Keratinocyte (primary cell): ENCODE measurements at regions not wholly inside any gene's neighbourhood (a gene's known extent, or its start where the extent isn't known, plus 50 kb on each side); places are given as distances from the start of the nearest gene placed in this dataset.

Experiments
- DNase-seq: peaks from one replicate; pipeline ENCODE4 v3.0.0-alpha.2; 2011; ENCODE audit warnings: low read depth, missing footprints, low spot score
- FAIRE-seq: peaks from 2 replicates; lab custom pipeline; 2011; peaks lifted over from hg19 to GRCh38; lab: Jason Lieb, UNC
- H2AFZ ChIP-seq: 2 replicates; pipeline ENCODE4 v1.6.0; 2012; ENCODE audit warnings: low read length, control low read depth, inconsistent platforms; ENCODE audit not compliant: control insufficient read depth
- H3K27ac ChIP-seq: 2 replicates; pipeline ENCODE4 v1.5.1; 2011; ENCODE audit warnings: low read length; ENCODE audit not compliant: control insufficient read depth, insufficient read depth
- H3K27me3 ChIP-seq: 3 replicates; pipeline ENCODE4 v1.6.0; 2011; ENCODE audit warnings: low read length; ENCODE audit not compliant: control insufficient read depth, insufficient read depth; ENCODE audit errors: extremely low read depth
- H3K36me3 ChIP-seq, 2 experiments: 2 replicates in 1 of 2; 3 replicates in 1 of 2; pipeline ENCODE4 v1.5.1; 2011; ENCODE audit warnings: low read length in 2 of 2, mild to moderate bottlenecking in 1 of 2; ENCODE audit not compliant: control insufficient read depth in 2 of 2, insufficient read depth in 2 of 2; ENCODE audit errors: extremely low read depth in 1 of 2
- H3K4me1 ChIP-seq: 3 replicates; pipeline ENCODE4 v1.5.1; 2011; ENCODE audit warnings: low read length; ENCODE audit not compliant: control insufficient read depth, insufficient read depth; ENCODE audit errors: extremely low read depth
- H3K4me2 ChIP-seq: 3 replicates; pipeline ENCODE4 v1.6.0; 2011; ENCODE audit warnings: low read depth, low read length; ENCODE audit not compliant: control insufficient read depth, insufficient read depth; ENCODE audit errors: extremely low read depth
- H3K4me3 ChIP-seq, 3 experiments: fragments of 200-600 bp in 1 of 3; sonication (generic) in 1 of 3; 2 replicates in 2 of 3; 3 replicates in 1 of 3; pipeline ENCODE4 v1.5.1; 2011 to 2016; ENCODE audit warnings: low read length in 3 of 3, mild to moderate bottlenecking in 3 of 3, control low read depth in 2 of 3, inconsistent platforms in 1 of 3, low read depth in 1 of 3, mixed read lengths in 1 of 3, mixed run types in 1 of 3, moderate library complexity in 1 of 3; ENCODE audit not compliant: control insufficient read depth in 2 of 3, insufficient read depth in 2 of 3; ENCODE audit errors: extremely low read depth in 1 of 3
- H3K79me2 ChIP-seq: 2 replicates; pipeline ENCODE4 v1.6.0; 2012; ENCODE audit warnings: low read length; ENCODE audit not compliant: control insufficient read depth, insufficient read depth
- H3K9ac ChIP-seq: 3 replicates; pipeline ENCODE4 v1.6.0; 2011; ENCODE audit warnings: low read length; ENCODE audit not compliant: control insufficient read depth, insufficient read depth; ENCODE audit errors: extremely low read depth
- H3K9me1 ChIP-seq: 3 replicates; pipeline ENCODE4 v1.6.0; 2011; ENCODE audit warnings: low read length; ENCODE audit not compliant: control insufficient read depth, insufficient read depth; ENCODE audit errors: extremely low read depth
- H3K9me3 ChIP-seq: 2 replicates; pipeline ENCODE4 v1.5.1; 2012; ENCODE audit warnings: low read depth, low read length; ENCODE audit not compliant: control insufficient read depth
- H4K20me1 ChIP-seq: 3 replicates; pipeline ENCODE4 v1.6.0; 2011; ENCODE audit warnings: low read length; ENCODE audit not compliant: control insufficient read depth, insufficient read depth; ENCODE audit errors: extremely low read depth
- CTCF ChIP-seq, 3 experiments: IDR thresholded peaks in 1 of 3; conservative IDR thresholded peaks in 1 of 3; optimal IDR thresholded peaks in 1 of 3; 2 replicates in 2 of 3; 3 replicates in 1 of 3; pipeline versions ENCODE3 to v1.5.1; 2011; ENCODE audit warnings: low read length in 3 of 3, mild to moderate bottlenecking in 3 of 3, moderate library complexity in 2 of 3, control low read depth in 1 of 3, inconsistent platforms in 1 of 3; ENCODE audit not compliant: insufficient read depth in 2 of 3; ENCODE audit errors: extremely low read depth in 1 of 3
- EZH2 ChIP-seq: IDR thresholded peaks from one replicate; pipeline ENCODE4 v1.6.1; 2012; ENCODE audit warnings: inconsistent platforms, mild to moderate bottlenecking, low read length, moderate library complexity
- dilution Hi-C: fragments of 300-500 bp; cut with MboI; formaldehyde crosslinking; loops from one replicate; pipeline ENCODE4 v1.7.0; 2020; ENCODE audit warnings: low sequenced_read_pairs; ENCODE audit not compliant: extremely low pct_ligation_motif_present

- Histone ChIP-seq H3K36me3 (no peaks in the 10 kb centered on the region), H3K9me1 (no peaks in the 10 kb centered on the region), H3K9me3 (no peaks in the 10 kb centered on the region), H3K4me3 (no peak overlapping the region), H3K4me1 (peaks cover 13% of the 10 kb centered on the region), H3K79me2 (no peaks in the 10 kb centered on the region), H3K9ac (no peak overlapping the region), H3K4me2 (no peak overlapping the region), H3K27ac (no peak overlapping the region), H3K27me3 (no peaks in the 10 kb centered on the region), H2AFZ (no peak overlapping the region), H4K20me1 (no peaks in the 10 kb centered on the region)
- TF ChIP-seq CTCF (optimal IDR thresholded peaks at IDR 0.05 in 1 of 3, IDR thresholded peaks at IDR 0.05 in 1 of 3, conservative IDR thresholded peaks at IDR 0.05 in 1 of 3; ENCODE audit: extremely low read depth in 1 of 3, insufficient read depth in 2 of 3, low read length in 3 of 3) (no peak), EZH2 (no peak)
- DNase-seq: no peak
- dilution Hi-C loops: no loop called here
- no peak for FAIRE-seq
These were observed 179.7 kb downstream of the EVA1A start for GRCh38 chr2:75381032-75381431.

GRCh38 chr2:75379476-75380210, 180.3 kb upstream of the TACR1 start:
- H3K36me3 ChIP-seq: no peaks in the 10 kb centered on the region
- dilution Hi-C loops: no loop called here
- no peak overlapping the region for H3K9ac ChIP-seq
- TF ChIP-seq CTCF (optimal IDR thresholded peaks at IDR 0.05 in 1 of 3, IDR thresholded peaks at IDR 0.05 in 1 of 3, conservative IDR thresholded peaks at IDR 0.05 in 1 of 3; ENCODE audit: extremely low read depth in 1 of 3, insufficient read depth in 2 of 3, low read length in 3 of 3): no peak
- no peak for TF ChIP-seq EZH2
- H3K9me1 ChIP-seq: no peaks in the 10 kb centered on the region
- peak overlapping the region; percentile 42 for H2AFZ ChIP-seq
- no peaks in the 10 kb centered on the region for H4K20me1 ChIP-seq
- FAIRE-seq (peak; percentile 95), DNase-seq (no peak)
- H3K9me3 ChIP-seq: no peaks in the 10 kb centered on the region
- peak overlapping the region; percentile 67 for H3K4me2 ChIP-seq
- no peaks in the 10 kb centered on the region for H3K79me2 ChIP-seq
- no peak overlapping the region for H3K27ac ChIP-seq
- no peaks in the 10 kb centered on the region for H3K27me3 ChIP-seq
- H3K4me3 ChIP-seq: peak overlapping the region in 1 of 3 experiments; percentile 2
- peaks cover 24% of the 10 kb centered on the region for H3K4me1 ChIP-seq
